NCI-H1694 treated with DMSO at 0.1 percent for 48 hours (cell line): ENCODE measurements at regions not wholly inside any gene's neighbourhood (a gene's known extent, or its start where the extent isn't known, plus 50 kb on each side); places are given as distances from the start of the nearest gene placed in this dataset.

Experiments used
- DNase-seq: peaks from one replicate; lab custom pipeline; 2025; lab: John Stamatoyannopoulos, UW

DNA sequence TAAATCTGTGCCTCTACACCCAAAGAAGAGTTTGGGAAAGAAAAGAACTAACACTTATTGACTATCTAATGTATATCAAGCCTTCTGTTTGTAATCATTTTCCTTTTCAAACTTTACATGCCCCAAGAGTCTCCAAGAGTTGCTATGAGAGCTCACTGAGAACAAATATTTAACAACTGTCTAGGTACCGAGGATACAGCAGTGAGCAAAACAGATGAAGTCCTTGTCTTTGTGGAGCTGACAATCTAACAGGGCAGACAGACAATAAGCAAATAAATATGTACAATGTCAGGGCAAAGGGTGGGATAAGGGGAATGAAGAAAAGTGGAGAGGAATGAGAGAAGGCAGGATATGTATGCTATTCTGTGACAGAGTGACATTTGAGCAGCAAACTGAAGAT, 64.8 kb upstream of the KSR1 start:
- no peak for DNase-seq

DNA sequence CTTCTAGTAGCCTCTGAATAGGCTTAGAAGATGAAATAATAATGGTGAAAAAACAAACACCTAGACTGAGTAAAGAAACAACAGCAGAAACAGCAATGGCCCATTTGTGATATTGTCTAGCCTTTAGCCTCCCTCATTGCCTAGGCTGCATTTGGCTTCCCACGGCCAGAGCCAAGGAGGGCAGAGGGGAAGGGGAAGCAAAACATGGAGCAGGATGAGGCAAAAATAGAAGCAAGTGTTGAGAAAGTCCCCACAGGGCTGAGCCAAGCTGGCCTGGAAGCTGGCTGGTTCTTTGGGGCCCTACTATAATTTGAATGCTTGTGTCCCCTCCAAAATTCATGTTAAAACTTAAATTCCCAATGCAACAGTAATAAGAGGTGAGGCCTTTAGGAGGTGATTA, 60.2 kb upstream of the KSR1 start:
- DNase-seq: no peak

DNA sequence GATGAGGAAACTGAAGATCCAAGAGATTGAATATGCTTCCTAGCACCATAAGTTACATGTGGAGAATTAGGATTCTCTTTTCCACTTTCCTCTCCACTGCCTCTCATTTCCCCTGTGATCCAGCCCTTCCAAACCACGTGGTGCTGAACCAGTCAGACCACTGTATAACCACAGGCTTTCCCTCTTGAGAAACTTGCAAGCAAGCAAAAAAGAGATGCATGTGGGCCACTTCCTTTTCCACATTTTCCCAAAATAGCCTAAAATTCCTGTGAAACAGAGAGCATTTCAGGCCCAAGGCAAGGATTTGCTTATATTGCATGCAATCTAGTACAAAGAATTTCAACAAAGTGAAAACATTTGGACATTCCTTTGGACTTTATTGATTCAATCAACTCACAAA, 59.3 kb upstream of the KSR1 start:
- no peak for DNase-seq

DNA sequence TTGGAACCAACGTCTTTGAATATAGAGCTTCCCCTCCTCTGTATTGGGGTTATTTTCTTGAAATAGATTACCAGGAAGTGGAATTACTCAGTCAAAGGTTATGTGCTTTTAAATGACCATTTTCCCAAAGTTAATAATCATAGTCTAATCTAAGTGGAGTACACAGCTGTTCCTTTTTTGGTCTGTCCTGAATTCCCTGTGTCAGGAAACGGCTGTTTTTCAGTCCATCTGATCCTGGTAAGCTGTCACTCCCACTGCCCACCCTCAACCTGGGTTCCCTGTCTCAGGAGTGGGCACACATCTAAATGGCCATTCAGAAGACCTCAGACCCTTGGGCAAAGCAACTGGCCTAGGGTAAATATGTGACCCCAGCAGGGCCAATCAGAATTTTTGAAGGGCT, 57.6 kb upstream of the KSR1 start:
- no peak for DNase-seq

DNA sequence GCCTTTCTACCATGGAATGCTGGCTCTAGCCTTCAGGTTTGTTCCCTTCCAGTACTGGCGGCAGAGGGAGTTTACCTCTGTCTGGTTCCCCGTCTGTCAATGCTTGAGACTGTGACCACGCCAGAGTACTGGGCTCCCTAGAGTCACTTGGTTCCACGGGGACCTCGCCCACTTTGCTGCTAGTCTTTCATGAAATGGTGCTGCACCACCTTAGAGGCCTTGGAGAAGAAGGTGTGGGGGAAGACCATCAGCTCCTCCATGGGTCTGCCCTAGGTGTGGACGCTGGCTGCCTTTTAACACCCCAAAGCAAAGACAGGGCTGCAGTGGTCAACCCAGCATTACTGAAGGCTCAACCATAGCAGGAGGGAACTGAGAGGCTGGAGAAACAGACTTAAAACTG, 55.3 kb upstream of the KSR1 start:
- no peak for DNase-seq

DNA sequence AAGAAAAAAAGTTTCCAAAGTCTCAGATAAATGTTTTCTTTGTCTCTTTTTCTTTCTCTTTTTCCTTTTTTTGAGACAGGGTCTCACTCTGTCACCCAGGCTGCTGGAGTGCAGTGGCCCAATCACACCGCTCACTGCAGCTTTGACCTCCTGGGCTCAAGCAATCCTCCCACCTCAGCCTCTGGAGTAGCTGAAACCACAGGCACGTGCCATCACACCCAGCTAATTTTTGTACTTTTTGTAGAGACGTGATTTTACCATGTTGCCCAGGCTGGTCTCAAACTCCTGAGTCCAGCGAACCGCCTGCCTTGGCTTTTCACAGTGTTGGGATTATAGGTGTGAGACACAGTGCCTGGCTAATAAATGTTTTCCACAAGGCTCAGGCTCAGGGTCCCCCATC, 53.3 kb upstream of the KSR1 start:
- no peak for DNase-seq

DNA sequence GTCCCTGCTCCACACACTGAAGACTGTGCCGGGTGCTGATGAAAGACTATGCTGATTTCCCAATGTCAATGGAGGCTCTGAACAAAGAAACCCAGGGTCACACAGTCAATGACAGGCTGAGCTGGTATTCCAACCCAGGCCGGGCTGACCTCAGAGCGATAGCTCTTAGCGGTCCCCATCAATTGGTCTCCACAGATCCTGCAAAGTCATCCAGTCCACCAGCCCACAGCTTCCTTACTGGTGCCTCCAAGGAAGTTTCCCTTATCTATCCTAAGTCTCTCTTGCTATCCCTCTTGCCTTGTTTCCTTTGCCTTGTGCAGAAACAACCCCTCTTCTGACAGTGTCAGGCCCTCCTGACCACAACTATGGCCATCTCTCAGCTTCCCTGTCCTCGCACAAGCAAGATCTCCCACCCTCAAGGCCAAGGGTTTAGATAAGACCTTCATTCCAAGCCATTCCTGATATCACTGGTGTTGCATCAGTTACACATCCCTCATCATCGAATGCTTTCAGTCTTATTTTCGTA, 52.7 kb upstream of the KSR1 start:
- no peak for DNase-seq

DNA sequence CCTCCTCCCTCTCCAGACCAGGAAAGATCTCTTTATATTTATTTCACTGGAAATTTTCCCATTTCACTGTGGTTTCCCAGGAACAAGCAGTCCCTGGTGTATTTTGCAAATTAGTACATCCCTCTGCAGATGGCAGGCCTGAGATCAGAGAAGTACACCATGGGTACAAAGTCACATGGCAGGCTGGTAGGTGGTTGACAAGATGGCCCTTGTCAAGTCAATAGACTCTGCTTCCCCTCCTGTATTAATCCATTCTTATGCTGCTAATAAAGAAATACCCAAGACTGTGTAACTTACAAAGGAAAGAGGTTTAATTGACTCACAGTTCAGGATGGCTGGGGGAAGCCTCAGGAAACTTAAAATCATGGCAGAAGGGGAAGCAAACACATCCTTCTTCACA, 51.6 kb upstream of the KSR1 start:
- DNase-seq: no peak
